PC-9 (cell line): ENCODE measurements at regions not wholly inside any gene's neighbourhood (a gene's known extent, or its start where the extent isn't known, plus 50 kb on each side); places are given as distances from the start of the nearest gene placed in this dataset.

Source experiments
- EZH2 ChIP-seq: fragments of 200-600 bp; sonication (generic); IDR thresholded peaks from 2 replicates; pipeline ENCODE4 v1.8.0; 2017; ENCODE audit warnings: antibody characterized with exemption, low read depth
- TF ChIP-seq, protein P1 (sequence below): fragments of 200-600 bp; sonication (generic); conservative IDR thresholded peaks from 2 replicates; pipeline ENCODE4 v1.6.1; 2017; ENCODE audit warnings: mixed run types, antibody characterized with exemption, mild to moderate bottlenecking, moderate library complexity

DNA sequence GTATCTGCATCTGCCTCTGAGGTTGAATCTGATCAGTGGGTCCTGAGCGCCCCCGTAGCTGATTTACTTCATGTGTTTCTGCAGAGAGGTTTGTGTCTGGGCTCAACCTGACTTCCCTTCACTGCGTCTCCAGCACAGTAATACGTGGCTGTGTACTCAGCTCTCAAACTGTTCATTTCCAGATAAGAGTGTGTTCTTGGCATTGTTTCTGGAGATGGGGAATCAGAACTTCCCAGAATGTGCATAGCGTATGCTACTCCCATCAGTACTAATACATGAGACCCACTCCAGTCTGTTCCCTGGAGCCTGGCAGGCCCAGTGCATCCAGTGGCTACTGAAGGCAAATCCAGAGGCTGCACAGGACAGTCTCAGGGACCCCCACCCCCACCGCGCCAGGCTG lies 1297.2 kb downstream of the TMEM121 start:
- TF ChIP-seq, protein P1, sequence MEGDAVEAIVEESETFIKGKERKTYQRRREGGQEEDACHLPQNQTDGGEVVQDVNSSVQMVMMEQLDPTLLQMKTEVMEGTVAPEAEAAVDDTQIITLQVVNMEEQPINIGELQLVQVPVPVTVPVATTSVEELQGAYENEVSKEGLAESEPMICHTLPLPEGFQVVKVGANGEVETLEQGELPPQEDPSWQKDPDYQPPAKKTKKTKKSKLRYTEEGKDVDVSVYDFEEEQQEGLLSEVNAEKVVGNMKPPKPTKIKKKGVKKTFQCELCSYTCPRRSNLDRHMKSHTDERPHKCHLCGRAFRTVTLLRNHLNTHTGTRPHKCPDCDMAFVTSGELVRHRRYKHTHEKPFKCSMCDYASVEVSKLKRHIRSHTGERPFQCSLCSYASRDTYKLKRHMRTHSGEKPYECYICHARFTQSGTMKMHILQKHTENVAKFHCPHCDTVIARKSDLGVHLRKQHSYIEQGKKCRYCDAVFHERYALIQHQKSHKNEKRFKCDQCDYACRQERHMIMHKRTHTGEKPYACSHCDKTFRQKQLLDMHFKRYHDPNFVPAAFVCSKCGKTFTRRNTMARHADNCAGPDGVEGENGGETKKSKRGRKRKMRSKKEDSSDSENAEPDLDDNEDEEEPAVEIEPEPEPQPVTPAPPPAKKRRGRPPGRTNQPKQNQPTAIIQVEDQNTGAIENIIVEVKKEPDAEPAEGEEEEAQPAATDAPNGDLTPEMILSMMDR = no peak
- no peak for TF ChIP-seq EZH2
